ENCODE measurements at regions not wholly inside any gene's neighbourhood (a gene's known extent, or its start where the extent isn't known, plus 50 kb on each side); places are given as distances from the start of the nearest gene placed in this dataset.

DNA sequence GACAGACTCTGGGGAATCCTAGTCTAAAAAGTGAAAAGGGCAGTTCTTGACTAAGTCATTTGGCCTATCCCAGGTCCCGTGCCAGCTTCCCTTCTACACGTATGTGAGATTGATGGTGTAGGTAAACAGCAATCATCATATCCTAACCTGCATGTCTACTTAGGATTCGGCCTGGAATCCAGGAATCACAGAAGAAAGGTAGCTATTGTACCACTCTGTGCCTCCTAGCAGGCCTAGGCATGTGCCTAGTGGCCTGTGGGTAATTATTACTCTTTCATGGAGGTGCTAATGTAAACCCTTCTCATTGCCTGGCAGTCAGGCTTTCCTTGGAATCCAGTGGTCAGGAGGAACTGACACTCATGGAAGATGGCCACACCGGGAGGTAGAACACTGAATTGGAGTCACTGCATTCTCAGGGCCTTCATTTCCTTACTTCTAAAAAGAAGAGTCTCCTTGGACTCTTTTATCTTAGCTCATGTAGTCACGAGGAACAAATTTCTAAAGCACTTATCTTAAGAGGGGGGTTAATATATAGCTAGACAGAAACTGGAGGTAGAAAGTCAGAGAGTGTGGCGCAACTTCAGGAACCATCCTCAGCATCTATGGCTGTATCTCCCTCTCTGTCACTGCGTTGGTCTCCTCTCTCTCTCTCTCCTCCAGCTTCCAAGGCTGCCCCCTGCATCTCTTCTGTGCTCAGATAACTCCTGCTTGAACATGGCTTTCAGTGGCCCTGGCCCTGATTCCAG lies 122.5 kb downstream of the C1GALT1 start:
- DNase-seq, result peak; percentile 38

DNA sequence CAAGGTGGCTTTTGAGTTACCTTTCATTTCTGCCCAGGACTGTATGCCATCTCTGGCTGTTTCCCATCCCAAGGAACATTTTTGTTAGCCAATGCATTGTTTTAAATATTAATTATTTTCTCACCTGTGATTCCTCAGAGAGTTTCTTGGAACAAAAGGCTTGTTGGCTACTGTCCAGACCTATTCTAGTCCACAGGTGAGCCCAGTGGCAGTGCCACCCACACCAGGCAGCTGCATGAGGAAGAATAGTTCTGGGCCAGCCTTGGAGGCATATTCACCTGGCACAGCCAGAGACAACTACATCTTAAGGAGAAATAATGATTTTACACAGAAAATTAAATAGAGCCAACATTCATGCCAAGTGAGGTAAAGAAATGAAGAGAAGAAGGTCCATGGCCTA lies 123.9 kb downstream of the C1GALT1 start:
- DNase-seq, result peak; percentile 41
